GM21786 (cell line): ENCODE measurements at regions not wholly inside any gene's neighbourhood (a gene's known extent, or its start where the extent isn't known, plus 50 kb on each side); places are given as distances from the start of the nearest gene placed in this dataset.
"Not testable (repeated sequence)": the region's sequence is repeated elsewhere in the genome, so short reads cannot be mapped to it uniquely, and the experiment has no call there.

Experiments used
- ATAC-seq: cut with Tn5 transposase; IDR thresholded peaks from one replicate; pipeline ENCODE4 v1.9.1; 2021; ENCODE audit not compliant: unreplicated experiment

GRCh38 chr12:38477340-38478090, 160.9 kb downstream of the ALG10B start:
- ATAC-seq = no peak

GRCh38 chr12:38480594-38480993, 164.0 kb downstream of the ALG10B start:
- ATAC-seq = no peak

DNA sequence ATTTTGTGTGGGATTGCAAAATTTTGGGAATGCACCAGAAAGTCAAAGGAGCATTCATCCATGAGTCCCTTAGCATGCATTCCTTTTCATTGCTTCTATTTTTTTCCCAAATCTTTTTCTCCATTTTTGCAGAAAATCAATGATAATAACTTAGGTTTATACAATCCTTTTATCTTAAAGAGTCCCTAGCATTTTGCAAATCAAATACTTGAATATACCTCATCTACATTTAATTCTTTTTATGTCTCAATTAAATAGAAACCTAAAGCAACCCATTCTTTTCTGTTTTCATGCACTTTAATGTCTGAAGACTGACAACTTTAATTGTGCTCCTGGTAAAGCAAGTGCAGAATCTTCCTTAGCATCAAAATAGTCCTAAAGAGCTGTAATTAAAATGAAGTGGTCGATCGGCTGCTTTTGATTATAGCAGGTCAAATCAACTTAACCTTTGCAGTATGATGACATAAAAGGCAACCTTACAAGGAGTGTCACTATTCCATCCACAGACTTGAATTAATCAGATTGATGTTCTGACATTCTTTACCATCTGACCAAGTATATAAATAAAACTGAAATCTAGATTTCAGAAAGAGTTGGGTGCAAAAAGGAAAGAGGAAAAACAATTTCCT, 168.4 kb downstream of the ALG10B start:
- ATAC-seq = no peak

DNA sequence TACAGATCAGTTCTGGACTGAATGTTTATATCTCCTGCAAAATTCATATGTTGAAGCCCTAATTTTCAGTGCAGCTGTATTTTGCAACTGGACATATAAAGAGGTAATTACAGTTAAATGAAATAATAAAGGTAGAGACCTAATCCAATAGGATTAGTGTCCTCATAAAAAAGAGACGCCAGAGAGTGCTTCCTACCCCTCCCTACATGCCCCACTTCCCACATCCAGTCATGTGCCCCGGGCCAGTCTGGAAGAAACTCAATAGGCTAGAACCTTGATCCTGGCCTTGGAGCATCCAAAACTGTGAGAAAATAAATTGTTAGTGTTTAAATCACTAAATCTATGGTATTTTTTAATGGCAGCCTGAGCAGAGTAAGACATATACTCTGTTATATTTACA, 172.3 kb downstream of the ALG10B start:
- ATAC-seq = no peak

GRCh38 chr12:38490073-38490472, 173.5 kb downstream of the ALG10B start:
- no peak for ATAC-seq

DNA sequence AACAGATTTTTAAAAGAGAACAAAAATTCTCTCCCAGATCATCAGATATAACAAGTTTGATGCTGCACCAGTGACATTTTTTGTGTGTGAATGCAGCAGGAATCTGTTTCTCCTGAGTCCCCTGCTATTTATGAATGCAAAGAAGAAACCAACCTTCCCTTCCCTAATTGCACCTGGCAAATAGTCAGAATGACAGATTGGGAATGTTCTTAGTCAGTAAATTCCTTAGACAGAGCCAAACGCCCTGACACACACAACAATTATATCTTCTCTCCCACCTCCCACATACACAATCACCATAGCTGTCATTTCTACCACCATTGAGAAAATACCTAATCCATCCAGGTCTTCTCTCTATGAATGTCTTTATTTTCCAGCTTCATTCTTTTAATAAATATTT, 174.4 kb downstream of the ALG10B start:
- ATAC-seq = no peak

GRCh38 chr12:38501481-38501880, 184.9 kb downstream of the ALG10B start:
- no peak for ATAC-seq

DNA sequence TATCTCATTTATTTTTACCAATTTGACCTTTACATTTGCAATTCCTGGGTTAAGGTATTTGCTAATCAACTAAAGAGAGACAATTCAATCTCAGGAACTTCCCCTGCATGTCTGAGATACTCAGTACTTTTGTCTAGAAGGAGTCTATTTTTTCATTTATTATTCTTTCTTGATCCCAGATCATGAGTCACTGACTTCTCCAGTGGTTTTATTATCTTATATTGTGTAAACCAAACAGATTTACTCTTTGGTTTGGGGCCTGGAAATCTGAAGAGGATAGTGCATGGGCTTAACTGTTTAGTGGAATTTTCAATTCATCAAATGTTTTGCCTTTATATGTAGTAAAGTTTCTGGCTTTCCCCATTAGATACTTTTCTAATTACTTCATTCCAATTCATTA, 185.4 kb downstream of the ALG10B start:
- ATAC-seq = no peak

DNA sequence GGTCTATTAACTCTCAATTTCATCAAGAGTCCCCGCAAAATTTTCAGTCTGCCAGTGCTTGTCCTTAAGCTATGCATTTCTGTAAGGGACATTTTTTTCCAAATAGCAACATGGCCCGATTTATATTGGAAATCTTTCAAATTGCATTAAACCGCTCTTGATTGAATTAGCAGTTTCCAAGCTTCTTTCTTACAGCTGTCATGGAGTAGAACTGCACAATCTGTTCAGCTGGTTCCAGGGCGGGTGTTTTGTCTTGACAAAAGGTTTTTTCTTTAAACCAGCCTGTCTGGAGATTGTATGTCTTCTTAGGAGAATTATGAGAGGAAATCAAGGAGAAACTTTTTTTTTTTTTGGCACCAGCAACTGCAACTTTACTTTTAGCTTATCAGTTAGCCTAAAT, 185.8 kb downstream of the ALG10B start:
- ATAC-seq = no peak

DNA sequence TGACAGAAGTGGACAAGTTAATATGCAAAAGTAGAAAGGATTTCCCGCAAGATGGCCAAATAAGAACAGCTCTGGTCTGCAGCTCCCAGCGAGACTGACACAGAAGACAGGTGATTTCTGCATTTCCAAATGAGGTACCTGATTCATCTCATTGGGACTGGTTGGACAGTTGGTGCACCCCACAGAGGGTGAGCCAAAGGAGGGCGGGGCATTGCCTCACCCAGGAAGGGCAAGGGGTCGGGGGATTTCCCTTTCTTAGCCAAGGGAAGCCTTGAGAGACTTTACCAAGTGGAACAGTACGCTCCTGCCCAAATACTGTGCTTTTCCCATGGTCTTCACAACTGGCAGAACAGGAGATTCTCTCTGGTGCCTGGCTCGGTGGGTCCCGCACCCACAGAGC, 191.3 kb downstream of the ALG10B start:
- ATAC-seq = no peak

- ATAC-seq = no peak
Observed at GRCh38 chr12:38508246-38508645, 191.7 kb downstream of the ALG10B start.

DNA sequence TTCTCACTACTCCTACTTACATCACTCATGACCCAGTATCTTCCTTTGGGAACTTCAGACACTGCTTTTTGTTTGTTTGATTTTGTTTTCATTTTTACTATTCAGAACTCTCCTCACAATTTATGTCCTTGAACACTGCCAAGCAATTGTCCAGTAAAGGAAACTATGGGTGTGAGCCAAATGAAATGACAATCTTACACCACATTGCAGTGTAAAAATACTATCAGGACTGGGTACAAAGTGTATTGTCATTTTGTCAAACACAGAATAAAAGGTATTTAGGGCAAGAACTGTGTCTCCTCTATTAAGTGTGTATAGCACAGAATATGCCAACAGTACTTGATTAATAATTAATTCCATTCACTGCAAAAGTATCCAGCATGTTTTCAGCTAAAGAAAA, 199.3 kb downstream of the ALG10B start:
- ATAC-seq = no peak

- no peak for ATAC-seq
Observed at GRCh38 chr12:38516418-38516817, 199.8 kb downstream of the ALG10B start.

GRCh38 chr12:38523920-38524319, 207.3 kb downstream of the ALG10B start:
- no peak for ATAC-seq

DNA sequence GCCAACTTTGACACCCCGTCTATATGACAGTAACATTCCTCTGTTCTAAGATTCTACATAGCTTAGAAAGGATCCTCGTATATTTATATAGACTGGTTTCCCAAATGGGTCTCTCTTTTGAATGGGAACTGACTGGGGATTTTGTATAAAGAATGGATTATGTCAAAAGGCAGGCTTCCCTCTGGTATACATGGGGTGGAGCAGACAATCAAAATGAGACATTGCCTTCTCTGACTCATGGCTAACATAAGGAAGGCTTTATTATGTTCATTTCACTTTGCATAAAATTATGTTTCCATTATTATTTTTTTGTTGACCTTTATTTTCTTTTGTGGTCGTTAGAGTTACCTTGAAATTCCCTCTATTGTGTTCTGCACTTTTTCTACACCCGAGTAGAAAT, 211.1 kb downstream of the ALG10B start:
- ATAC-seq = no peak

- no peak for ATAC-seq
Observed at GRCh38 chr12:38528527-38528926, 212.0 kb downstream of the ALG10B start.

DNA sequence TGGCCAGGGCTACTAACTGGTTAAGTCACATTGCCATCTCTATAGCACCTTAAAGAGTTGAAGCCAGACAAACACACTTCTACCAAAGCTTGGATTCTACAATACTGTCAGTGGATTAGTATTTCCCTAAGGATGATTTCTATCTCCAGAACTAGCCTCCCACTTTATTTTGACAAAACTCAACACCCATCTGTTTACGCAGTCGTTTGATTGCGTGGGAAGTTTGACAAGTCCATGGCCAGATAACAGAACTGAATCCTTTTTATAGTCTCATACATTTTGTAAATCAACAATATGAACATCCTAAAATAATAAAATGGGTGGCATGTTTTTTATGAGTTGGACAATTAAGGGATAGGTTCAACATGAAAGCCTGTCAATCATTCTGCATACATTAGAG, 212.7 kb downstream of the ALG10B start:
- not testable (repeated sequence) for ATAC-seq

DNA sequence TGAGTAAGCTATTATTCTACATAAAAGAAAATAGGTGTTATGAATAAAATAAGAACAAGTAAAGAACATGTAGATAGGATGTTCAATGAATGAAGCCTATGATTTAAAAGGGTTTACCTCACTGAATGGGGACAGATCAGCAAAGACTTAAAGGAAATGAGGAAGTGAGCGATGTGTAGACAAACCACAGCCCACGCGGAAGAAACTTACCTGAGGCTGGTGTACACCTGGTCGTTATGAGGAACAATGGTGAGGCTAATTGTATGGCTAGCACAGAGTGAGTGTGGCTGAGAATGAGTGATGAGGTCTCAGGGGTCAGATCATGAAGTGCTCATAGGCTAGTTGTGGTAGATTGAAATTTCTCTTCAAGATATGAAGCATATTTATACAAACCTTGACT, 221.7 kb downstream of the ALG10B start:
- ATAC-seq = no peak

GRCh38 chr12:38540156-38540555, 223.6 kb downstream of the ALG10B start:
- ATAC-seq = no peak

DNA sequence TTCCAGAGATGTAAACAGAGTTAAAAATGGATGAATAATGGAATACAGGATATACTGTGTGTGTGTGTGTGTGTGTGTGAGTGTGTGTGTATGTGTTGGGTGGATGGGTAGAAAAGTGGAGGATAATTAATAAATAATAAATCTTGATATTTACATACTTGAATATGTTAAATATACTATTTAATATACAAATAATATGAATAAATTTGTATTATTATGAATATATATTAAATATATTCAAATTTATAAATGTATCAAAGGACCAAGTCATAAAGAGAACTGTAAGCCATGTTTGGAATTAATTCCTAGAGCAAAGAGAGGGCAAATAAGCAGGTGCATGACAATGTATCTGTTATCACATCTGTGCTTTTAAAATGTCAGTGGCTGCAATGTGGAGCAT, 225.3 kb downstream of the ALG10B start:
- no peak for ATAC-seq

GRCh38 chr12:38543151-38543550, 226.6 kb downstream of the ALG10B start:
- ATAC-seq = no peak

- ATAC-seq = no peak
Observed at GRCh38 chr12:38544330-38545066, 227.9 kb downstream of the ALG10B start.
